ENCODE measurements at regions not wholly inside any gene's neighbourhood (a gene's known extent, or its start where the extent isn't known, plus 50 kb on each side); places are given as distances from the start of the nearest gene placed in this dataset.

- TF ChIP-seq, protein P1, sequence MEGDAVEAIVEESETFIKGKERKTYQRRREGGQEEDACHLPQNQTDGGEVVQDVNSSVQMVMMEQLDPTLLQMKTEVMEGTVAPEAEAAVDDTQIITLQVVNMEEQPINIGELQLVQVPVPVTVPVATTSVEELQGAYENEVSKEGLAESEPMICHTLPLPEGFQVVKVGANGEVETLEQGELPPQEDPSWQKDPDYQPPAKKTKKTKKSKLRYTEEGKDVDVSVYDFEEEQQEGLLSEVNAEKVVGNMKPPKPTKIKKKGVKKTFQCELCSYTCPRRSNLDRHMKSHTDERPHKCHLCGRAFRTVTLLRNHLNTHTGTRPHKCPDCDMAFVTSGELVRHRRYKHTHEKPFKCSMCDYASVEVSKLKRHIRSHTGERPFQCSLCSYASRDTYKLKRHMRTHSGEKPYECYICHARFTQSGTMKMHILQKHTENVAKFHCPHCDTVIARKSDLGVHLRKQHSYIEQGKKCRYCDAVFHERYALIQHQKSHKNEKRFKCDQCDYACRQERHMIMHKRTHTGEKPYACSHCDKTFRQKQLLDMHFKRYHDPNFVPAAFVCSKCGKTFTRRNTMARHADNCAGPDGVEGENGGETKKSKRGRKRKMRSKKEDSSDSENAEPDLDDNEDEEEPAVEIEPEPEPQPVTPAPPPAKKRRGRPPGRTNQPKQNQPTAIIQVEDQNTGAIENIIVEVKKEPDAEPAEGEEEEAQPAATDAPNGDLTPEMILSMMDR (IDR thresholded peaks at IDR 0.05) = no peak
- no peak for TF ChIP-seq POLR2A (IDR thresholded peaks at IDR 0.05)
These were observed 440.1 kb upstream of the LINC00305 start for GRCh38 chr18:64589000-64589399.

Data from Peyer's patch (tissue), 4 donors.